GM12878 (cell line): ENCODE measurements at regions not wholly inside any gene's neighbourhood (a gene's known extent, or its start where the extent isn't known, plus 50 kb on each side); places are given as distances from the start of the nearest gene placed in this dataset.

Experiments used
- ATAC-seq: fragments of 200-7000 bp; cut with Tn5 transposase; 3 replicates; pipeline ENCODE4 v1.9.1; 2020; ENCODE audit warnings: mild to moderate bottlenecking, moderate library complexity
- BruUV-seq: library from RNA; stranded (reverse); fragments of 400-500 nt; replicated peaks from 2 replicates; lab custom pipeline; 2021; lab: Mats Ljungman, UMichigan
- CTCF ChIA-PET: fragments of 300-600 bp; sonication (Branson Sonifier 250); formaldehyde crosslinking; extraction: SDS; loops from one replicate; lab custom pipeline; 2021; ENCODE audit warnings: inconsistent platforms; lab: Yijun Ruan, JAX
- POLR2A ChIA-PET: fragments of 350-600 bp; formaldehyde crosslinking; extraction: SDS; loops from one replicate; lab custom pipeline; 2021; ENCODE audit warnings: inconsistent platforms; lab: Charles Lee
- RAD21 ChIA-PET: fragments of 300-600 bp; sonication (Branson Sonifier 250); formaldehyde crosslinking; loops from one replicate; lab custom pipeline; 2023; ENCODE audit warnings: antibody characterized with exemption; ENCODE audit not compliant: unreplicated experiment; lab: Charles Lee
- SMC1A ChIA-PET: fragments of 300-600 bp; sonication (Branson Sonifier 250); formaldehyde crosslinking; loops from one replicate; lab custom pipeline; 2023; ENCODE audit not compliant: unreplicated experiment, uncharacterized antibody; lab: Charles Lee
- DNase-seq: peaks from one replicate; pipeline ENCODE4 v3.0.0-alpha.2; 2011; ENCODE audit warnings: low read depth, low spot score
- FAIRE-seq: peaks from 3 replicates; lab custom pipeline; 2011; peaks lifted over from hg19 to GRCh38; lab: Jason Lieb, UNC
- H2AFZ ChIP-seq: 2 replicates; pipeline ENCODE4 v1.6.0; 2011; ENCODE audit warnings: low read depth, low read length, control low read depth; ENCODE audit not compliant: control insufficient read depth
- H3K27ac ChIP-seq: 2 replicates; pipeline ENCODE4 v1.5.1; 2011; ENCODE audit warnings: control low read depth; ENCODE audit not compliant: control insufficient read depth, insufficient read depth
- H3K27me3 ChIP-seq, 2 experiments: replicated peaks in 1 of 2; 2 replicates each; pipeline versions ENCODE4 v1.6.0 to v1.6.1; 2011; ENCODE audit warnings: low read length in 1 of 2; ENCODE audit not compliant: control insufficient read depth in 2 of 2, insufficient read depth in 2 of 2
- H3K36me3 ChIP-seq, 2 experiments: 2 replicates each; pipeline ENCODE4 v1.5.1; 2011; ENCODE audit warnings: low read length in 1 of 2; ENCODE audit not compliant: control insufficient read depth in 2 of 2, insufficient read depth in 2 of 2
- H3K4me1 ChIP-seq: 2 replicates; pipeline ENCODE4 v1.6.1; 2011; ENCODE audit warnings: mild to moderate bottlenecking, low read length, moderate library complexity, mixed read lengths; ENCODE audit not compliant: control insufficient read depth, insufficient read depth
- H3K4me2 ChIP-seq: 2 replicates; pipeline ENCODE4 v1.6.0; 2011; ENCODE audit warnings: control low read depth; ENCODE audit not compliant: control insufficient read depth, insufficient read depth
- H3K4me3 ChIP-seq: fragments of 200-600 bp; sonication (generic); 2 replicates; pipeline ENCODE4 v1.5.1; 2016
- H3K79me2 ChIP-seq: 2 replicates; pipeline ENCODE4 v1.6.0; 2011; ENCODE audit warnings: low read length; ENCODE audit not compliant: control insufficient read depth, insufficient read depth
- H3K9ac ChIP-seq: 2 replicates; pipeline ENCODE4 v1.8.0; 2011; ENCODE audit warnings: low read length, control low read depth, mixed read lengths; ENCODE audit not compliant: control insufficient read depth, insufficient read depth
- H3K9me3 ChIP-seq: replicated peaks from 3 replicates; pipeline ENCODE4 v1.5.1; 2011; ENCODE audit warnings: mild to moderate bottlenecking, low read length; ENCODE audit not compliant: control insufficient read depth, insufficient read depth
- H4K20me1 ChIP-seq: 2 replicates; pipeline ENCODE4 v1.6.0; 2011; ENCODE audit not compliant: control insufficient read depth, insufficient read depth
- MXI1 ChIP-seq: fragments of 150-350 bp; IDR thresholded peaks from 2 replicates; pipeline ENCODE4 v1.6.1; 2011; ENCODE audit warnings: low read depth, mild to moderate bottlenecking, inconsistent platforms, low read length, improper control_type of control experiment
- NR2C1 ChIP-seq: fragments of 450-650 bp; IDR thresholded peaks from 2 replicates; pipeline ENCODE4 v1.6.1; 2017; ENCODE audit warnings: antibody characterized with exemption, mild to moderate bottlenecking, moderate library complexity
- RCOR1 ChIP-seq: conservative IDR thresholded peaks from 2 replicates; pipeline ENCODE4 v1.6.1; 2012; ENCODE audit warnings: low read depth, low read length, improper control_type of control experiment
- SMAD1 ChIP-seq: fragments of 450-650 bp; IDR thresholded peaks from 2 replicates; pipeline ENCODE4 v1.6.1; 2018; ENCODE audit warnings: mild to moderate bottlenecking, low read depth; ENCODE audit not compliant: partially characterized antibody
- SMARCA5 ChIP-seq: fragments of 450-650 bp; IDR thresholded peaks from 2 replicates; pipeline ENCODE4 v1.6.1; 2017; ENCODE audit warnings: mild to moderate bottlenecking
- SP1 ChIP-seq: IDR thresholded peaks from one replicate; pipeline ENCODE4 v1.6.1; 2011; ENCODE audit warnings: low read depth, low read length
- WGBS: methylation state at CpG from one replicate; pipeline ENCODE4 v1.1.6; 2016; ENCODE audit warnings: low lambda C conversion rate; ENCODE audit not compliant: insufficient replicate concordance, insufficient coverage; ENCODE audit errors: missing lambda C conversion rate; 5-methylcytosine and 5-hydroxymethylcytosine counted together
- in situ Hi-C: fragments of 300-500 bp; cut with MboI; formaldehyde crosslinking; loops from 9 replicates; pipeline ENCODE4 v1.14.3; 2018; ENCODE audit warnings: mixed read lengths
- intact Hi-C: fragments of 100-400 bp; cut with micrococcal nuclease; formaldehyde crosslinking; loops from one replicate; pipeline ENCODE4 v1.14.2; 2022; ENCODE audit not compliant: unreplicated experiment
- TF ChIP-seq, protein P1 (sequence below): fragments of 150-350 bp; IDR thresholded peaks from 2 replicates; pipeline ENCODE4 v1.6.1; 2016; ENCODE audit warnings: low read depth, low read length
- TF ChIP-seq, protein P2 (sequence below): IDR thresholded peaks from 2 replicates; pipeline ENCODE4 v1.6.1; 2012; ENCODE audit warnings: mild to moderate bottlenecking, low read depth, low read length

DNA sequence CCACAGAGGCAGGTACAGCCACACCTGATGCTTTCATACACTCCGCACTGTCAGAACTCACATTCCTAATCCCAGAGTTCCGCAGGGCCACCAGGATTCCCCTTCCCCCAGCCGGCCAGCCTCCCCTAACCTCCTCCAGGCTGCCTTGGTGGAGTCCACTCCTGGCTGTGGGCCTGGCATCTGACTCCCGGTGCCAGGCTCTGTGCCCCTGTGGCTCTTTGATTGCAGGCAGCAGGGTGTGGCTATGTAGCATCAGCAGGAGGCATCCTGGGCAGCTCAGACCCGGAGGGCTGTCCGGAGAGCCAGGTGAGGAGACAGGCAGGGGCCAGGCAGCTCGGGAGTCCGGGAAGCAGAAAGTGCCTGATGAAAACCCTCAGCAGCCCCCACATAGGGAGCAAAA is 1432.9 kb downstream of the BRD1 start:
- in situ Hi-C loops: no loop called here
- FAIRE-seq: no peak
- SMC1A ChIA-PET: no interaction called here

More for the DNA sequence above, 1432.9 kb downstream of the BRD1 start:
- Histone ChIP-seq H3K9ac (no peak overlapping the region), H4K20me1 (no peaks in the 10 kb centered on the region), H3K36me3 (no peaks in the 10 kb centered on the region), H3K4me3 (no peak overlapping the region), H3K79me2 (no peaks in the 10 kb centered on the region), H3K9me3 (no peaks in the 10 kb centered on the region; the same call in 2 of the 3 replicates), H3K27me3 (no peaks in the 10 kb centered on the region), H3K27ac (no peak overlapping the region), H3K4me2 (no peak overlapping the region), H2AFZ (no peak overlapping the region), H3K4me1 (no peaks in the 10 kb centered on the region)
- 26% methylated on average over 8 of the region's 8 CpGs for WGBS
- TF ChIP-seq SP1: no peak
- TF ChIP-seq MXI1: no peak
- TF ChIP-seq NR2C1: no peak
- TF ChIP-seq RCOR1: no peak
- TF ChIP-seq SMAD1: no peak
- TF ChIP-seq, protein P1, sequence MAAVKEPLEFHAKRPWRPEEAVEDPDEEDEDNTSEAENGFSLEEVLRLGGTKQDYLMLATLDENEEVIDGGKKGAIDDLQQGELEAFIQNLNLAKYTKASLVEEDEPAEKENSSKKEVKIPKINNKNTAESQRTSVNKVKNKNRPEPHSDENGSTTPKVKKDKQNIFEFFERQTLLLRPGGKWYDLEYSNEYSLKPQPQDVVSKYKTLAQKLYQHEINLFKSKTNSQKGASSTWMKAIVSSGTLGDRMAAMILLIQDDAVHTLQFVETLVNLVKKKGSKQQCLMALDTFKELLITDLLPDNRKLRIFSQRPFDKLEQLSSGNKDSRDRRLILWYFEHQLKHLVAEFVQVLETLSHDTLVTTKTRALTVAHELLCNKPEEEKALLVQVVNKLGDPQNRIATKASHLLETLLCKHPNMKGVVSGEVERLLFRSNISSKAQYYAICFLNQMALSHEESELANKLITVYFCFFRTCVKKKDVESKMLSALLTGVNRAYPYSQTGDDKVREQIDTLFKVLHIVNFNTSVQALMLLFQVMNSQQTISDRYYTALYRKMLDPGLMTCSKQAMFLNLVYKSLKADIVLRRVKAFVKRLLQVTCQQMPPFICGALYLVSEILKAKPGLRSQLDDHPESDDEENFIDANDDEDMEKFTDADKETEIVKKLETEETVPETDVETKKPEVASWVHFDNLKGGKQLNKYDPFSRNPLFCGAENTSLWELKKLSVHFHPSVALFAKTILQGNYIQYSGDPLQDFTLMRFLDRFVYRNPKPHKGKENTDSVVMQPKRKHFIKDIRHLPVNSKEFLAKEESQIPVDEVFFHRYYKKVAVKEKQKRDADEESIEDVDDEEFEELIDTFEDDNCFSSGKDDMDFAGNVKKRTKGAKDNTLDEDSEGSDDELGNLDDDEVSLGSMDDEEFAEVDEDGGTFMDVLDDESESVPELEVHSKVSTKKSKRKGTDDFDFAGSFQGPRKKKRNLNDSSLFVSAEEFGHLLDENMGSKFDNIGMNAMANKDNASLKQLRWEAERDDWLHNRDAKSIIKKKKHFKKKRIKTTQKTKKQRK: no peak
- no peak for TF ChIP-seq SMARCA5
- TF ChIP-seq, protein P2, sequence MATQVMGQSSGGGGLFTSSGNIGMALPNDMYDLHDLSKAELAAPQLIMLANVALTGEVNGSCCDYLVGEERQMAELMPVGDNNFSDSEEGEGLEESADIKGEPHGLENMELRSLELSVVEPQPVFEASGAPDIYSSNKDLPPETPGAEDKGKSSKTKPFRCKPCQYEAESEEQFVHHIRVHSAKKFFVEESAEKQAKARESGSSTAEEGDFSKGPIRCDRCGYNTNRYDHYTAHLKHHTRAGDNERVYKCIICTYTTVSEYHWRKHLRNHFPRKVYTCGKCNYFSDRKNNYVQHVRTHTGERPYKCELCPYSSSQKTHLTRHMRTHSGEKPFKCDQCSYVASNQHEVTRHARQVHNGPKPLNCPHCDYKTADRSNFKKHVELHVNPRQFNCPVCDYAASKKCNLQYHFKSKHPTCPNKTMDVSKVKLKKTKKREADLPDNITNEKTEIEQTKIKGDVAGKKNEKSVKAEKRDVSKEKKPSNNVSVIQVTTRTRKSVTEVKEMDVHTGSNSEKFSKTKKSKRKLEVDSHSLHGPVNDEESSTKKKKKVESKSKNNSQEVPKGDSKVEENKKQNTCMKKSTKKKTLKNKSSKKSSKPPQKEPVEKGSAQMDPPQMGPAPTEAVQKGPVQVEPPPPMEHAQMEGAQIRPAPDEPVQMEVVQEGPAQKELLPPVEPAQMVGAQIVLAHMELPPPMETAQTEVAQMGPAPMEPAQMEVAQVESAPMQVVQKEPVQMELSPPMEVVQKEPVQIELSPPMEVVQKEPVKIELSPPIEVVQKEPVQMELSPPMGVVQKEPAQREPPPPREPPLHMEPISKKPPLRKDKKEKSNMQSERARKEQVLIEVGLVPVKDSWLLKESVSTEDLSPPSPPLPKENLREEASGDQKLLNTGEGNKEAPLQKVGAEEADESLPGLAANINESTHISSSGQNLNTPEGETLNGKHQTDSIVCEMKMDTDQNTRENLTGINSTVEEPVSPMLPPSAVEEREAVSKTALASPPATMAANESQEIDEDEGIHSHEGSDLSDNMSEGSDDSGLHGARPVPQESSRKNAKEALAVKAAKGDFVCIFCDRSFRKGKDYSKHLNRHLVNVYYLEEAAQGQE: no peak
- RAD21 ChIA-PET: no interaction called here
- DNase-seq (no peak), ATAC-seq (no peak)
- POLR2A ChIA-PET: no interaction called here
- no TSS peak for BruUV-seq
- CTCF ChIA-PET: no interaction called here
- intact Hi-C loops: no loop called here
